ENCODE measurements at regions not wholly inside any gene's neighbourhood (a gene's known extent, or its start where the extent isn't known, plus 50 kb on each side); places are given as distances from the start of the nearest gene placed in this dataset.
"Not testable (repeated sequence)": the region's sequence is repeated elsewhere in the genome, so short reads cannot be mapped to it uniquely, and the experiment has no call there.

- no peak overlapping the region for H3K4me3 ChIP-seq (ENCODE audit: low read depth, low read length)
- no peak for TF ChIP-seq CTCF (IDR thresholded peaks at IDR 0.05; ENCODE audit: insufficient read depth, low read length, missing control alignments)
- POLR2A ChIA-PET, result no interaction called here
- CTCF ChIA-PET, result no interaction called here
- DNase-seq (ENCODE audit: low read depth, low spot score), result no peak
Observed at GRCh38 chr9:39587844-39588499, 232.5 kb downstream of the SPATA31A1 start.

- CTCF ChIA-PET, result no interaction called here
- H3K4me3 ChIP-seq (ENCODE audit: low read depth, low read length), result no peak overlapping the region
- TF ChIP-seq CTCF (IDR thresholded peaks at IDR 0.05; ENCODE audit: insufficient read depth, low read length, missing control alignments), result no peak
- no peak for DNase-seq (ENCODE audit: low read depth, low spot score)
- POLR2A ChIA-PET, result no interaction called here
Observed at GRCh38 chr9:39588500-39589137, 233.2 kb downstream of the SPATA31A1 start.

- POLR2A ChIA-PET, result not testable (repeated sequence)
Observed at GRCh38 chr9:39604089-39604488, 248.6 kb downstream of the SPATA31A1 start.

GRCh38 chr9:39611449-39612231 is 256.2 kb downstream of the SPATA31A1 start:
- DNase-seq (ENCODE audit: low read depth, low spot score); POLR2A ChIA-PET; H3K4me3 ChIP-seq (ENCODE audit: low read depth, low read length); CTCF ChIA-PET: not testable (repeated sequence)

More at GRCh38 chr9:39604089-39604488, 248.6 kb downstream of the SPATA31A1 start:
- H3K4me3 ChIP-seq (ENCODE audit: low read depth, low read length); CTCF ChIA-PET; DNase-seq (ENCODE audit: low read depth, low spot score): not testable (repeated sequence)

GRCh38 chr9:39616480-39616879 is 261.0 kb downstream of the SPATA31A1 start:
- CTCF ChIA-PET; POLR2A ChIA-PET; DNase-seq (ENCODE audit: low read depth, low spot score); H3K4me3 ChIP-seq (ENCODE audit: low read depth, low read length): not testable (repeated sequence)

GRCh38 chr9:39624048-39624447 is 268.6 kb downstream of the SPATA31A1 start:
- POLR2A ChIA-PET; H3K4me3 ChIP-seq (ENCODE audit: low read depth, low read length); DNase-seq (ENCODE audit: low read depth, low spot score); CTCF ChIA-PET: not testable (repeated sequence)

- DNase-seq (ENCODE audit: low read depth, low spot score); CTCF ChIA-PET; H3K4me3 ChIP-seq (ENCODE audit: low read depth, low read length); POLR2A ChIA-PET: not testable (repeated sequence)
Observed at GRCh38 chr9:39632071-39632470, 276.6 kb downstream of the SPATA31A1 start.

- DNase-seq (ENCODE audit: low read depth, low spot score); H3K4me3 ChIP-seq (ENCODE audit: low read depth, low read length); POLR2A ChIA-PET; CTCF ChIA-PET: not testable (repeated sequence)
Observed at GRCh38 chr9:39649029-39649428, 293.6 kb downstream of the SPATA31A1 start.

GRCh38 chr9:39656960-39657603 is 301.6 kb downstream of the SPATA31A1 start:
- DNase-seq (ENCODE audit: low read depth, low spot score); POLR2A ChIA-PET; CTCF ChIA-PET; H3K4me3 ChIP-seq (ENCODE audit: low read depth, low read length): not testable (repeated sequence)

- H3K4me3 ChIP-seq (ENCODE audit: low read depth, low read length); POLR2A ChIA-PET; CTCF ChIA-PET; DNase-seq (ENCODE audit: low read depth, low spot score): not testable (repeated sequence)
Observed at GRCh38 chr9:39663020-39663419, 307.6 kb downstream of the SPATA31A1 start.

- H3K4me3 ChIP-seq (ENCODE audit: low read depth, low read length); DNase-seq (ENCODE audit: low read depth, low spot score); POLR2A ChIA-PET; CTCF ChIA-PET: not testable (repeated sequence)
Observed at GRCh38 chr9:39663713-39664112, 308.2 kb downstream of the SPATA31A1 start.

- H3K4me3 ChIP-seq (ENCODE audit: low read depth, low read length); DNase-seq (ENCODE audit: low read depth, low spot score); POLR2A ChIA-PET; CTCF ChIA-PET: not testable (repeated sequence)
Observed at GRCh38 chr9:39665020-39665419, 309.6 kb downstream of the SPATA31A1 start.

GRCh38 chr9:39674437-39675210 is 319.2 kb downstream of the SPATA31A1 start:
- DNase-seq (ENCODE audit: low read depth, low spot score); POLR2A ChIA-PET; H3K4me3 ChIP-seq (ENCODE audit: low read depth, low read length); CTCF ChIA-PET: not testable (repeated sequence)

- POLR2A ChIA-PET; CTCF ChIA-PET; H3K4me3 ChIP-seq (ENCODE audit: low read depth, low read length); DNase-seq (ENCODE audit: low read depth, low spot score): not testable (repeated sequence)
Observed at GRCh38 chr9:39675211-39675553, 319.7 kb downstream of the SPATA31A1 start.
